ENCODE measurements at regions not wholly inside any gene's neighbourhood (a gene's known extent, or its start where the extent isn't known, plus 50 kb on each side); places are given as distances from the start of the nearest gene placed in this dataset.

GRCh38 chr12:19799895-19800602 lies 360.8 kb downstream of the AEBP2 start:
- Histone ChIP-seq H3K27me3 (ENCODE audit: control insufficient read depth, insufficient read depth, low read length) (no peaks in the 10 kb centered on the region), H3K9ac (no peak overlapping the region), H3K4me1 (no peaks in the 10 kb centered on the region), H3K79me2 (no peaks in the 10 kb centered on the region), H2AFZ (no peak overlapping the region), H3K27ac (no peak overlapping the region), H3K4me2 (ENCODE audit: low read length) (no peak overlapping the region), H3K4me3 (ENCODE audit: low read depth, low read length) (no peak overlapping the region), H3K9me3 (ENCODE audit: control insufficient read depth, low read length) (no peaks in the 10 kb centered on the region), H3K36me3 (ENCODE audit: control insufficient read depth, insufficient read depth, low read length) (no peaks in the 10 kb centered on the region)
- TF ChIP-seq CTCF (IDR thresholded peaks at IDR 0.05) = no peak

GRCh38 chr12:19800884-19801283 lies 361.6 kb downstream of the AEBP2 start:
- Histone ChIP-seq H3K27me3 (ENCODE audit: control insufficient read depth, insufficient read depth, low read length) (no peaks in the 10 kb centered on the region), H3K4me3 (ENCODE audit: low read depth, low read length) (no peak overlapping the region), H3K9me3 (ENCODE audit: control insufficient read depth, low read length) (no peaks in the 10 kb centered on the region), H3K36me3 (ENCODE audit: control insufficient read depth, insufficient read depth, low read length) (no peaks in the 10 kb centered on the region), H2AFZ (no peak overlapping the region), H3K9ac (no peak overlapping the region), H3K4me1 (no peaks in the 10 kb centered on the region), H3K79me2 (no peaks in the 10 kb centered on the region), H3K27ac (no peak overlapping the region), H3K4me2 (ENCODE audit: low read length) (no peak overlapping the region)
- TF ChIP-seq CTCF (IDR thresholded peaks at IDR 0.05) = no peak

GRCh38 chr12:19801941-19802340 lies 362.6 kb downstream of the AEBP2 start:
- H3K27ac ChIP-seq = no peak overlapping the region
- H3K27me3 ChIP-seq (ENCODE audit: control insufficient read depth, insufficient read depth, low read length) = no peaks in the 10 kb centered on the region
- H2AFZ ChIP-seq = no peak overlapping the region
- TF ChIP-seq CTCF (IDR thresholded peaks at IDR 0.05) = no peak
- no peak overlapping the region for H3K4me2 ChIP-seq (ENCODE audit: low read length)
- no peak overlapping the region for H3K9ac ChIP-seq
- H3K9me3 ChIP-seq (ENCODE audit: control insufficient read depth, low read length) = no peaks in the 10 kb centered on the region
- no peaks in the 10 kb centered on the region for H3K4me1 ChIP-seq
- no peak overlapping the region for H3K4me3 ChIP-seq (ENCODE audit: low read depth, low read length)
- no peaks in the 10 kb centered on the region for H3K79me2 ChIP-seq
- H3K36me3 ChIP-seq (ENCODE audit: control insufficient read depth, insufficient read depth, low read length) = no peaks in the 10 kb centered on the region

- H3K27ac ChIP-seq = no peak overlapping the region
Observed at GRCh38 chr12:19802915-19803314, 363.6 kb downstream of the AEBP2 start.

More at GRCh38 chr12:19802915-19803314, 363.6 kb downstream of the AEBP2 start:
- Histone ChIP-seq H3K27me3 (ENCODE audit: control insufficient read depth, insufficient read depth, low read length) (no peaks in the 10 kb centered on the region), H3K4me1 (no peaks in the 10 kb centered on the region), H3K36me3 (ENCODE audit: control insufficient read depth, insufficient read depth, low read length) (no peaks in the 10 kb centered on the region), H3K9ac (no peak overlapping the region), H3K9me3 (ENCODE audit: control insufficient read depth, low read length) (no peaks in the 10 kb centered on the region), H2AFZ (no peak overlapping the region), H3K79me2 (no peaks in the 10 kb centered on the region), H3K4me2 (ENCODE audit: low read length) (no peak overlapping the region), H3K4me3 (ENCODE audit: low read depth, low read length) (no peak overlapping the region)
- TF ChIP-seq CTCF (IDR thresholded peaks at IDR 0.05) = no peak

Measured in parathyroid adenoma (tissue), 2 donors.